ENCODE measurements at regions not wholly inside any gene's neighbourhood (a gene's known extent, or its start where the extent isn't known, plus 50 kb on each side); places are given as distances from the start of the nearest gene placed in this dataset.

- DNase-seq (ENCODE audit: low read depth) = no peak
- in situ Hi-C loops (cut with HindIII; ENCODE audit: low pct_unique_long_range_greater_than_20kb, low sequenced_read_pairs) = no loop called here
Observed at GRCh38 chr12:107486140-107486892, 199.3 kb upstream of the PWP1 start.

GRCh38 chr12:107487011-107487680 lies 198.5 kb upstream of the PWP1 start:
- in situ Hi-C loops (cut with HindIII; ENCODE audit: low pct_unique_long_range_greater_than_20kb, low sequenced_read_pairs) = no loop called here
- no peak for DNase-seq (ENCODE audit: low read depth)

GRCh38 chr12:107488666-107489065 lies 196.9 kb upstream of the PWP1 start:
- no peak for DNase-seq (ENCODE audit: low read depth)
- in situ Hi-C loops (cut with HindIII; ENCODE audit: low pct_unique_long_range_greater_than_20kb, low sequenced_read_pairs) = no loop called here

GRCh38 chr12:107490010-107490409 lies 195.6 kb upstream of the PWP1 start:
- no peak for DNase-seq (ENCODE audit: low read depth)
- in situ Hi-C loops (cut with HindIII; ENCODE audit: low pct_unique_long_range_greater_than_20kb, low sequenced_read_pairs) = no loop called here

- in situ Hi-C loops (cut with HindIII; ENCODE audit: low pct_unique_long_range_greater_than_20kb, low sequenced_read_pairs) = no loop called here
- DNase-seq (ENCODE audit: low read depth) = no peak
Observed at GRCh38 chr12:107491856-107492255, 193.7 kb upstream of the PWP1 start.

- in situ Hi-C loops (cut with HindIII; ENCODE audit: low pct_unique_long_range_greater_than_20kb, low sequenced_read_pairs) = no loop called here
- peak; percentile 50 for DNase-seq (ENCODE audit: low read depth)
Observed at GRCh38 chr12:107492393-107493134, 193.0 kb upstream of the PWP1 start.

GRCh38 chr12:107493135-107493494 lies 192.5 kb upstream of the PWP1 start:
- in situ Hi-C loops (cut with HindIII; ENCODE audit: low pct_unique_long_range_greater_than_20kb, low sequenced_read_pairs) = no loop called here
- no peak for DNase-seq (ENCODE audit: low read depth)

GRCh38 chr12:107493666-107494065 lies 191.9 kb upstream of the PWP1 start:
- no peak for DNase-seq (ENCODE audit: low read depth)
- in situ Hi-C loops (cut with HindIII; ENCODE audit: low pct_unique_long_range_greater_than_20kb, low sequenced_read_pairs) = no loop called here

GRCh38 chr12:107494331-107494730 lies 191.3 kb upstream of the PWP1 start:
- no peak for DNase-seq (ENCODE audit: low read depth)
- in situ Hi-C loops (cut with HindIII; ENCODE audit: low pct_unique_long_range_greater_than_20kb, low sequenced_read_pairs) = no loop called here

GRCh38 chr12:107495604-107496003 lies 190.0 kb upstream of the PWP1 start:
- DNase-seq (ENCODE audit: low read depth) = no peak
- in situ Hi-C loops (cut with HindIII; ENCODE audit: low pct_unique_long_range_greater_than_20kb, low sequenced_read_pairs) = no loop called here

- DNase-seq (ENCODE audit: low read depth) = no peak
- in situ Hi-C loops (cut with HindIII; ENCODE audit: low pct_unique_long_range_greater_than_20kb, low sequenced_read_pairs) = no loop called here
Observed at GRCh38 chr12:107497231-107497630, 188.4 kb upstream of the PWP1 start.

- in situ Hi-C loops (cut with HindIII; ENCODE audit: low pct_unique_long_range_greater_than_20kb, low sequenced_read_pairs) = no loop called here
Observed at GRCh38 chr12:107500307-107500706, 185.3 kb upstream of the PWP1 start.

GRCh38 chr12:107501681-107502080 lies 183.9 kb upstream of the PWP1 start:
- in situ Hi-C loops (cut with HindIII; ENCODE audit: low pct_unique_long_range_greater_than_20kb, low sequenced_read_pairs) = no loop called here
- no peak for DNase-seq (ENCODE audit: low read depth)

More at GRCh38 chr12:107500307-107500706, 185.3 kb upstream of the PWP1 start:
- DNase-seq (ENCODE audit: low read depth) = no peak

GRCh38 chr12:107503129-107503855 lies 182.3 kb upstream of the PWP1 start:
- in situ Hi-C loops (cut with HindIII; ENCODE audit: low pct_unique_long_range_greater_than_20kb, low sequenced_read_pairs) = no loop called here
- DNase-seq (ENCODE audit: low read depth) = no peak

- in situ Hi-C loops (cut with HindIII; ENCODE audit: low pct_unique_long_range_greater_than_20kb, low sequenced_read_pairs) = no loop called here
- DNase-seq (ENCODE audit: low read depth) = no peak
Observed at GRCh38 chr12:107503887-107504885, 181.4 kb upstream of the PWP1 start.

GRCh38 chr12:107509421-107509820 lies 176.2 kb upstream of the PWP1 start:
- in situ Hi-C loops (cut with HindIII; ENCODE audit: low pct_unique_long_range_greater_than_20kb, low sequenced_read_pairs) = no loop called here

GRCh38 chr12:107510211-107510610 lies 175.4 kb upstream of the PWP1 start:
- in situ Hi-C loops (cut with HindIII; ENCODE audit: low pct_unique_long_range_greater_than_20kb, low sequenced_read_pairs) = no loop called here
- DNase-seq (ENCODE audit: low read depth) = no peak

More at GRCh38 chr12:107509421-107509820, 176.2 kb upstream of the PWP1 start:
- no peak for DNase-seq (ENCODE audit: low read depth)

- no peak for DNase-seq (ENCODE audit: low read depth)
- in situ Hi-C loops (cut with HindIII; ENCODE audit: low pct_unique_long_range_greater_than_20kb, low sequenced_read_pairs) = no loop called here
Observed at GRCh38 chr12:107511292-107511691, 174.3 kb upstream of the PWP1 start.
